ENCODE measurements at regions not wholly inside any gene's neighbourhood (a gene's known extent, or its start where the extent isn't known, plus 50 kb on each side); places are given as distances from the start of the nearest gene placed in this dataset.

DNA sequence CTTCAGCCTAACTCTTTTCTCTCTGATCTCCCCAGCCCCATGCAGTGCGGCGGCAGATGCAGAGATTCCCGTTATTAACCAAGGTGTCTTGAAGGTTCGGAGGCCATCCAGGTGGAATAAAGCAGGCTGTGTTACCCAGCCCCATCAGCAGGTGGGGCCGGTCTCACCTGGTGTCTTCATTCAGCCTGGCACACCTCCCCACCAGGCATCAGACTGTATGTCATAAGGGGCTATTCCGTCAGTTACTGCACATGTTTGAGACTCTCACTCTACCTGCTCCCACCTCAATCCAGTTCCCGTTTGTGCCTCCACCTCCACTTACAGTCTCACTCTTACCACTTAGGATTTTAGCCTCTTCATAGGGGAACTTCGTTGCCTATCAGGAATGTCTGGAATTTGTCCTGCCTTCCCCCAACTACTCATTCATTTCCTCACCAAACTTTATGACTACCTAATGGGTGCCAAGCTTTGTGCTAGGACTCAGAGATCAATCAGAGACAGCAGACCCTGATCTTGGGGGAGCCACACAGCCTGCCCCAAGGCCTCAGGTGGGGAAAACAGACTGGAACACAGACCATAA lies 170.2 kb downstream of the PLPP3 start:
- TF ChIP-seq, protein P1, sequence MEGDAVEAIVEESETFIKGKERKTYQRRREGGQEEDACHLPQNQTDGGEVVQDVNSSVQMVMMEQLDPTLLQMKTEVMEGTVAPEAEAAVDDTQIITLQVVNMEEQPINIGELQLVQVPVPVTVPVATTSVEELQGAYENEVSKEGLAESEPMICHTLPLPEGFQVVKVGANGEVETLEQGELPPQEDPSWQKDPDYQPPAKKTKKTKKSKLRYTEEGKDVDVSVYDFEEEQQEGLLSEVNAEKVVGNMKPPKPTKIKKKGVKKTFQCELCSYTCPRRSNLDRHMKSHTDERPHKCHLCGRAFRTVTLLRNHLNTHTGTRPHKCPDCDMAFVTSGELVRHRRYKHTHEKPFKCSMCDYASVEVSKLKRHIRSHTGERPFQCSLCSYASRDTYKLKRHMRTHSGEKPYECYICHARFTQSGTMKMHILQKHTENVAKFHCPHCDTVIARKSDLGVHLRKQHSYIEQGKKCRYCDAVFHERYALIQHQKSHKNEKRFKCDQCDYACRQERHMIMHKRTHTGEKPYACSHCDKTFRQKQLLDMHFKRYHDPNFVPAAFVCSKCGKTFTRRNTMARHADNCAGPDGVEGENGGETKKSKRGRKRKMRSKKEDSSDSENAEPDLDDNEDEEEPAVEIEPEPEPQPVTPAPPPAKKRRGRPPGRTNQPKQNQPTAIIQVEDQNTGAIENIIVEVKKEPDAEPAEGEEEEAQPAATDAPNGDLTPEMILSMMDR (IDR thresholded peaks at IDR 0.05) = no peak
- TF ChIP-seq POLR2A (IDR thresholded peaks at IDR 0.05) = no peak

Data from testis (tissue), 2 donors.